Colonic mucosa (tissue), 4 donors: ENCODE measurements at regions not wholly inside any gene's neighbourhood (a gene's known extent, or its start where the extent isn't known, plus 50 kb on each side); places are given as distances from the start of the nearest gene placed in this dataset.

Source experiments
- DNase-seq: peaks from one replicate; pipeline ENCODE4 v3.0.0-alpha.2; 2020
- H3K27ac ChIP-seq: fragments of 200-600 bp; one replicate; pipeline ENCODE4 v1.8.0; 2021
- H3K27me3 ChIP-seq: fragments of 200-600 bp; one replicate; pipeline ENCODE4 v1.8.0; 2021
- H3K36me3 ChIP-seq: fragments of 200-600 bp; one replicate; pipeline ENCODE4 v1.8.0; 2021
- H3K4me1 ChIP-seq: fragments of 200-600 bp; one replicate; pipeline ENCODE4 v1.8.0; 2021; ENCODE audit warnings: mild to moderate bottlenecking
- H3K4me3 ChIP-seq: fragments of 200-600 bp; one replicate; pipeline ENCODE4 v1.8.0; 2021
- H3K9ac ChIP-seq, 2 donors: one replicate each; pipeline ENCODE4 v1.7.0; 2013; ENCODE audit warnings: control low read depth in 2 of 2, low read depth in 2 of 2, low read length in 2 of 2
- H3K9me3 ChIP-seq: fragments of 200-600 bp; one replicate; pipeline ENCODE4 v1.8.0; 2021
- intact Hi-C: fragments of 100-400 bp; cut with DNase I; formaldehyde crosslinking; loops from one replicate; pipeline ENCODE4 v1.14.1; 2022
- TF ChIP-seq, protein P1 (sequence below): fragments of 200-600 bp; IDR thresholded peaks from one replicate; pipeline ENCODE4 v1.8.0; 2022; ENCODE audit warnings: antibody characterized with exemption, mild to moderate bottlenecking
- donor health status: healthy.
- donor health status: DM: no; HTN: no; CAD: no.
- donor health status: DM: no; HTN: no; CAD: no.

DNA sequence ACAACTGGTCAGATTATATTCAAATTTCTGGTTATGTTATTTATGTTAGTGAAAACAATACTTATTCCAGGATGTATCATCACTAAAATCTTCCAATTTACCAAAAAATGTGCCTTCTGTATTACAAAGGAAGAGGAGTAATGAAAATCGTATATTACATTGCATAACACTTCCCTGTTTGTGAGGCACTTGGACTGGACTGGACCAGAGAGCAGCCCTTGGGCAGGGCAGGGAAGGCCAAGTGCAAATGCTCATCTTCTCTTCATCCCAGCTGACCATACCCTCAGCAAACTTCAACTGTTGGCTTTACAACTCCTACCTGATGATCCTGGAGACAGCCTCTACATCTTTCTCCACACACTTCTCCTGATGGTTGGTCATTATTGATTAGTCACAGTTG is 285.7 kb upstream of the MME start:
- Histone ChIP-seq H3K4me3 (no peak overlapping the region), H3K4me1 (no peaks in the 10 kb centered on the region), H3K9me3 (no peaks in the 10 kb centered on the region), H3K27me3 (no peaks in the 10 kb centered on the region), H3K36me3 (no peaks in the 10 kb centered on the region), H3K9ac (no peak overlapping the region), H3K27ac (no peak overlapping the region)
- DNase-seq: no peak
- TF ChIP-seq, protein P1, sequence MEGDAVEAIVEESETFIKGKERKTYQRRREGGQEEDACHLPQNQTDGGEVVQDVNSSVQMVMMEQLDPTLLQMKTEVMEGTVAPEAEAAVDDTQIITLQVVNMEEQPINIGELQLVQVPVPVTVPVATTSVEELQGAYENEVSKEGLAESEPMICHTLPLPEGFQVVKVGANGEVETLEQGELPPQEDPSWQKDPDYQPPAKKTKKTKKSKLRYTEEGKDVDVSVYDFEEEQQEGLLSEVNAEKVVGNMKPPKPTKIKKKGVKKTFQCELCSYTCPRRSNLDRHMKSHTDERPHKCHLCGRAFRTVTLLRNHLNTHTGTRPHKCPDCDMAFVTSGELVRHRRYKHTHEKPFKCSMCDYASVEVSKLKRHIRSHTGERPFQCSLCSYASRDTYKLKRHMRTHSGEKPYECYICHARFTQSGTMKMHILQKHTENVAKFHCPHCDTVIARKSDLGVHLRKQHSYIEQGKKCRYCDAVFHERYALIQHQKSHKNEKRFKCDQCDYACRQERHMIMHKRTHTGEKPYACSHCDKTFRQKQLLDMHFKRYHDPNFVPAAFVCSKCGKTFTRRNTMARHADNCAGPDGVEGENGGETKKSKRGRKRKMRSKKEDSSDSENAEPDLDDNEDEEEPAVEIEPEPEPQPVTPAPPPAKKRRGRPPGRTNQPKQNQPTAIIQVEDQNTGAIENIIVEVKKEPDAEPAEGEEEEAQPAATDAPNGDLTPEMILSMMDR: no peak
- intact Hi-C loops: no loop called here

DNA sequence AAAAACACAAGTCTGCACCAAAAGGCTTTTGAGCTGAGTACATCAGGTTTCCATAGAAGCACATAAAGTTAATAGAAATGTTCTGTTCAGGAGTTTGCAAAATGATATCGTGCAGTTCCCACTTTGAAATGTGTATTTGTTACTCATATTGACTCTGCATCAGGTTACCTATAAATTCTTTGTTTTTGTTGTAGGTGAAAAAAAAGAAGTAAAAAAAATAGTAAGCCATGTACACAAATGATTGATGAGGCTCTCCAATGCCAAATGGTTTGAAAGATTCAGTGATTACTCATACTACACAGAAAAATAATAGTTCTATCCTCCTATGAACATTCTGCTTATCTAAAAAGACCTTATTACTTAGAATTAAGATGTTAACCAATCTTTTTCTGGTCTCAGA is 287.3 kb upstream of the MME start:
- H3K27me3 ChIP-seq: no peaks in the 10 kb centered on the region
- H3K9me3 ChIP-seq: no peaks in the 10 kb centered on the region
- no peak overlapping the region for H3K9ac ChIP-seq
- DNase-seq: no peak
- H3K27ac ChIP-seq: no peak overlapping the region
- H3K4me1 ChIP-seq: no peaks in the 10 kb centered on the region
- no peak overlapping the region for H3K4me3 ChIP-seq
- intact Hi-C loops: no loop called here
- TF ChIP-seq, protein P1: no peak
- H3K36me3 ChIP-seq: no peaks in the 10 kb centered on the region

GRCh38 chr3:154791611-154792010 is 288.5 kb upstream of the MME start:
- no peaks in the 10 kb centered on the region for H3K27me3 ChIP-seq
- H3K36me3 ChIP-seq: no peaks in the 10 kb centered on the region
- H3K9ac ChIP-seq: no peak overlapping the region
- H3K27ac ChIP-seq: no peak overlapping the region
- TF ChIP-seq, protein P1: no peak
- H3K4me3 ChIP-seq: no peak overlapping the region
- no peak for DNase-seq
- H3K4me1 ChIP-seq: no peaks in the 10 kb centered on the region
- no peaks in the 10 kb centered on the region for H3K9me3 ChIP-seq
- intact Hi-C loops: no loop called here

DNA sequence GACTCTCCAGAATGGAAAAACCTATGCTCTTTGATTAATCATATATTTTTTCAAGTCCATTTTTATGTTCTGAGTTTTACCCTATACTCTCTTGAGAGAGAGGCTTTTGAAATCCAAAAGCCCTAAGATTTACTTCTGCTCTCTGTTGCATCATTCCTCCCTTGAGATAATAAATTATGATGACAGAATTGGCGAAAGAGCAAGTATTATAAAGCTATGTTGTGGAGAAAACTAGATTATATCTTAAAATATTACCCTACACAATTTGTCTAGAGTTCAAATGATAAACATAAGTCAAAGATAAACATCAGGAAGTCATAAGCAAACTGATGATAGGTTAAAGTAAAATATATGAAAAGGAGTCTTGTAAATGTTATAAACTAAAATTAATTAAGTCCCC is 293.4 kb upstream of the MME start:
- Histone ChIP-seq H3K27ac (no peak overlapping the region), H3K27me3 (no peaks in the 10 kb centered on the region), H3K9me3 (no peaks in the 10 kb centered on the region), H3K36me3 (no peaks in the 10 kb centered on the region), H3K4me3 (no peak overlapping the region), H3K4me1 (no peaks in the 10 kb centered on the region), H3K9ac (no peak overlapping the region)
- intact Hi-C loops: no loop called here
- TF ChIP-seq, protein P1: no peak
- DNase-seq: no peak

GRCh38 chr3:154783521-154783931 is 296.6 kb upstream of the MME start:
- Histone ChIP-seq H3K9me3 (no peaks in the 10 kb centered on the region), H3K4me3 (no peak overlapping the region), H3K4me1 (no peaks in the 10 kb centered on the region), H3K27ac (no peak overlapping the region), H3K27me3 (no peaks in the 10 kb centered on the region), H3K36me3 (no peaks in the 10 kb centered on the region), H3K9ac (no peak overlapping the region)
- no peak for DNase-seq
- intact Hi-C loops: no loop called here
- TF ChIP-seq, protein P1: no peak

GRCh38 chr3:154783061-154783460 is 297.1 kb upstream of the MME start:
- intact Hi-C loops: no loop called here

More at GRCh38 chr3:154783061-154783460, 297.1 kb upstream of the MME start:
- TF ChIP-seq, protein P1: no peak
- no peaks in the 10 kb centered on the region for H3K4me1 ChIP-seq
- H3K27ac ChIP-seq: no peak overlapping the region
- H3K9me3 ChIP-seq: no peaks in the 10 kb centered on the region
- DNase-seq: no peak
- no peaks in the 10 kb centered on the region for H3K36me3 ChIP-seq
- H3K9ac ChIP-seq: no peak overlapping the region
- no peaks in the 10 kb centered on the region for H3K27me3 ChIP-seq
- no peak overlapping the region for H3K4me3 ChIP-seq
